ENCODE measurements at regions not wholly inside any gene's neighbourhood (a gene's known extent, or its start where the extent isn't known, plus 50 kb on each side); places are given as distances from the start of the nearest gene placed in this dataset.

- Histone ChIP-seq H3K9me3 (ENCODE audit: low read length) (peaks cover 20% of the 10 kb centered on the region), H3K36me3 (ENCODE audit: low read depth, low read length) (no peaks in the 10 kb centered on the region), H3F3A (ENCODE audit: low read length, unreplicated experiment) (no peaks in the 10 kb centered on the region), H3K4me2 (ENCODE audit: low read length) (no peak overlapping the region), H2AFZ (ENCODE audit: low read length) (no peak overlapping the region), H3K9me2 (replicated peaks; ENCODE audit: low read length) (no peaks in the 10 kb centered on the region), H3K79me2 (ENCODE audit: low read length) (no peaks in the 10 kb centered on the region), H3K27me3 (ENCODE audit: low read length) (no peaks in the 10 kb centered on the region), H3K9ac (ENCODE audit: low read length) (no peak overlapping the region), H3K27ac (ENCODE audit: low read length) (no peak overlapping the region), H4K20me1 (ENCODE audit: low read length) (no peaks in the 10 kb centered on the region), H3K4me1 (ENCODE audit: insufficient read depth, low read length) (no peaks in the 10 kb centered on the region), H3K4me3 (ENCODE audit: low read length) (no peak overlapping the region)
- DNase-seq (no peak), ATAC-seq (no peak)
- TF ChIP-seq CTCF (conservative IDR thresholded peaks at IDR 0.05; ENCODE audit: low read depth, low read length) (no peak), EZH2 (IDR thresholded peaks at IDR 0.05; ENCODE audit: low read length, unreplicated experiment) (no peak), EZH2phosphoT487 (IDR thresholded peaks at IDR 0.05; ENCODE audit: borderline replicate concordance, low read length) (no peak)
- POLR2A ChIA-PET (ENCODE audit: unreplicated experiment): no interaction called here
- no TSS peak for BruUV-seq (replicated peaks)
- intact Hi-C loops (cut with micrococcal nuclease): no loop called here
- CTCF ChIA-PET: no interaction called here
These were observed 377.3 kb upstream of the LRRC3B start for GRCh38 chr3:26245236-26245635.

- no peak for DNase-seq
- ChIA-PET POLR2A (ENCODE audit: unreplicated experiment) (no interaction called here), CTCF (no interaction called here)
- BruUV-seq (replicated peaks): no TSS peak
- Histone ChIP-seq H3K9me2 (replicated peaks; ENCODE audit: low read length) (no peaks in the 10 kb centered on the region), H3K4me1 (ENCODE audit: insufficient read depth, low read length) (no peaks in the 10 kb centered on the region), H3K4me3 (ENCODE audit: low read length) (no peak overlapping the region), H3K27ac (ENCODE audit: low read length) (no peak overlapping the region), H3K79me2 (ENCODE audit: low read length) (no peaks in the 10 kb centered on the region), H3K27me3 (ENCODE audit: low read length) (no peaks in the 10 kb centered on the region), H2AFZ (ENCODE audit: low read length) (no peak overlapping the region), H3K36me3 (ENCODE audit: low read depth, low read length) (no peaks in the 10 kb centered on the region), H3F3A (ENCODE audit: low read length, unreplicated experiment) (no peaks in the 10 kb centered on the region), H3K9ac (ENCODE audit: low read length) (no peak overlapping the region), H3K9me3 (ENCODE audit: low read length) (peaks cover 28% of the 10 kb centered on the region), H4K20me1 (ENCODE audit: low read length) (no peaks in the 10 kb centered on the region), H3K4me2 (ENCODE audit: low read length) (no peak overlapping the region)
- no peak for TF ChIP-seq EZH2phosphoT487 (IDR thresholded peaks at IDR 0.05; ENCODE audit: borderline replicate concordance, low read length)
- no peak for ATAC-seq
- intact Hi-C loops (cut with micrococcal nuclease): no loop called here
These were observed 375.7 kb upstream of the LRRC3B start for GRCh38 chr3:26246901-26247300.

GRCh38 chr3:26247712-26248111, 374.9 kb upstream of the LRRC3B start:
- Histone ChIP-seq H2AFZ (ENCODE audit: low read length) (no peak overlapping the region), H3K9ac (ENCODE audit: low read length) (no peak overlapping the region), H3K79me2 (ENCODE audit: low read length) (no peaks in the 10 kb centered on the region), H3K4me1 (ENCODE audit: insufficient read depth, low read length) (no peaks in the 10 kb centered on the region), H4K20me1 (ENCODE audit: low read length) (no peaks in the 10 kb centered on the region), H3K27ac (ENCODE audit: low read length) (no peak overlapping the region), H3K9me2 (replicated peaks; ENCODE audit: low read length) (no peaks in the 10 kb centered on the region), H3K27me3 (ENCODE audit: low read length) (no peaks in the 10 kb centered on the region), H3K4me2 (ENCODE audit: low read length) (no peak overlapping the region), H3K36me3 (ENCODE audit: low read depth, low read length) (no peaks in the 10 kb centered on the region), H3K4me3 (ENCODE audit: low read length) (no peak overlapping the region), H3K9me3 (ENCODE audit: low read length) (peaks cover 28% of the 10 kb centered on the region), H3F3A (ENCODE audit: low read length, unreplicated experiment) (no peaks in the 10 kb centered on the region)
- no TSS peak for BruUV-seq (replicated peaks)
- DNase-seq: no peak
- intact Hi-C loops (cut with micrococcal nuclease): no loop called here
- no peak for ATAC-seq
- TF ChIP-seq EZH2 (IDR thresholded peaks at IDR 0.05; ENCODE audit: low read length, unreplicated experiment) (no peak), CTCF (conservative IDR thresholded peaks at IDR 0.05; ENCODE audit: low read depth, low read length) (no peak), EZH2phosphoT487 (IDR thresholded peaks at IDR 0.05; ENCODE audit: borderline replicate concordance, low read length) (no peak)
- POLR2A ChIA-PET (ENCODE audit: unreplicated experiment): no interaction called here
- CTCF ChIA-PET: no interaction called here
